ENCODE measurements at regions not wholly inside any gene's neighbourhood (a gene's known extent, or its start where the extent isn't known, plus 50 kb on each side); places are given as distances from the start of the nearest gene placed in this dataset.

DNA sequence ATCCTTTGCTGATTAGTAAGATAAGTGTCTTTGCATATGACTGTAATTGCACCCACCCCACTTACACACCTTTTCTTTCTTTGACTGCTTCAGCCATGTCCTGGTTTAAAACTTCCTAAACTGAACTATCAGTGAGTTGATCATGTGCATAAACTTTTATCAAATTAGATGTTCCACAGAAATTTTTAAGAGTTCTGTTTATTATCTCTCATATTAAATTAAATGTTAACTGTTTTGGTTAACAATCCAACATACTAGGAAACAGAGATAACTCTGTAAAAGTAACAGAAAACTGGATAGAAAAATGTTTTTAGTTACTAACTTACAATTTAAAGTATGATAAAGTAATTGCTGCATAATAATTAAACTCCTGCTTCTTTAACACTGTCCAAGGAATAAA lies 959.6 kb upstream of the LRRN3 start:
- TF ChIP-seq, protein P1, sequence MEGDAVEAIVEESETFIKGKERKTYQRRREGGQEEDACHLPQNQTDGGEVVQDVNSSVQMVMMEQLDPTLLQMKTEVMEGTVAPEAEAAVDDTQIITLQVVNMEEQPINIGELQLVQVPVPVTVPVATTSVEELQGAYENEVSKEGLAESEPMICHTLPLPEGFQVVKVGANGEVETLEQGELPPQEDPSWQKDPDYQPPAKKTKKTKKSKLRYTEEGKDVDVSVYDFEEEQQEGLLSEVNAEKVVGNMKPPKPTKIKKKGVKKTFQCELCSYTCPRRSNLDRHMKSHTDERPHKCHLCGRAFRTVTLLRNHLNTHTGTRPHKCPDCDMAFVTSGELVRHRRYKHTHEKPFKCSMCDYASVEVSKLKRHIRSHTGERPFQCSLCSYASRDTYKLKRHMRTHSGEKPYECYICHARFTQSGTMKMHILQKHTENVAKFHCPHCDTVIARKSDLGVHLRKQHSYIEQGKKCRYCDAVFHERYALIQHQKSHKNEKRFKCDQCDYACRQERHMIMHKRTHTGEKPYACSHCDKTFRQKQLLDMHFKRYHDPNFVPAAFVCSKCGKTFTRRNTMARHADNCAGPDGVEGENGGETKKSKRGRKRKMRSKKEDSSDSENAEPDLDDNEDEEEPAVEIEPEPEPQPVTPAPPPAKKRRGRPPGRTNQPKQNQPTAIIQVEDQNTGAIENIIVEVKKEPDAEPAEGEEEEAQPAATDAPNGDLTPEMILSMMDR (IDR thresholded peaks at IDR 0.05; ENCODE audit: borderline replicate concordance, insufficient read depth, low read depth, low read length) = no peak
- H3K4me3 ChIP-seq (ENCODE audit: low read depth, low read length) = no peak overlapping the region

- H3K4me3 ChIP-seq (ENCODE audit: low read depth, low read length) = no peak overlapping the region
- TF ChIP-seq, protein P1 (IDR thresholded peaks at IDR 0.05; ENCODE audit: borderline replicate concordance, insufficient read depth, low read depth, low read length) = no peak
Observed at GRCh38 chr7:110139056-110139455, 951.9 kb upstream of the LRRN3 start.

DNA sequence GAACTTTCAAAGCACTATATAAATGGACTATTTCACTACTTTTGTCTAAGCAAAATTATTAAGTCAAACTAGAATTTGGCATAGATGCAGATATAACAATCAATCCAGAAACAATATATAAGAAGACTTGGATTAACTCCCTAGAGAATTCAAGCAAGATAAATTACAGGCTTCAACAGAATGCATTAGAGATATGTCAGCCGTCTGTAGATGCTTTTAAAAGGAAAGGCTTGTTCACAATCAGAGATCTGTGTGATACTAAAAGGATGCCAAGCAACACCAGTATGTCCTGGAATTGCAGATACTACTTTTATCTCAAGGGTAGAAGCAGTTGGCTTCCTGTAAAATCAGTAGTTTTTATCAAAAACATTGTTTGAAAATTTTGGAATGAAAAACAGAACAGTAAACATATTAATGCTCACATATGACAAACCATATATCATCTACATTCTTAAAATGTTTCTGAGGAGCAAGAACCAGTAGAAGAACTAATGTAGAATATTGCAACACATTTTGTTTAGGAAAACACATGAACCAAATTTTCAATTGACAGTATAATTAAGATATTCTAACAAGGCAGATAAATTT lies 947.9 kb upstream of the LRRN3 start:
- no peak overlapping the region for H3K4me3 ChIP-seq (ENCODE audit: low read depth, low read length)
- TF ChIP-seq, protein P1 (IDR thresholded peaks at IDR 0.05; ENCODE audit: borderline replicate concordance, insufficient read depth, low read depth, low read length) = no peak

DNA sequence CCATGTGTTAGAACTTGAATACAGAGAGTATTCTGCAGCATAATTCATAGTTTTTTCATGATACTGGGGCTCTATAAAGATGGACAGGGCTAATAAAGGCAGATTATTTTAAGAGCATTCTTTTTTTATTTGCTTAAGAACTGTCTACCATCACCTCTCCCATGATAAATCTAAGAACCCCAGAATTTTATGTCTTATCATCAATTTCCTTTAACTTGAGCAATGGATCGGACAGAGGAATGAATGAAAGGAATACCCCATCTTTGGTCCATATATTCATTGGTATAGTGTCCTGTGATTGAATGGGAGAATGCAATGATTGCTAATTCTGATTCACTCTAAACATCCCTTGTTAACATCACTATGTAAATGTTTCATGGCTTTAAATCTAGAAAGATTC lies 946.3 kb upstream of the LRRN3 start:
- no peak overlapping the region for H3K4me3 ChIP-seq (ENCODE audit: low read depth, low read length)
- TF ChIP-seq, protein P1 (IDR thresholded peaks at IDR 0.05; ENCODE audit: borderline replicate concordance, insufficient read depth, low read depth, low read length) = no peak

GRCh38 chr7:110148054-110148453 lies 942.9 kb upstream of the LRRN3 start:
- no peak overlapping the region for H3K4me3 ChIP-seq (ENCODE audit: low read depth, low read length)
- TF ChIP-seq, protein P1 (IDR thresholded peaks at IDR 0.05; ENCODE audit: borderline replicate concordance, insufficient read depth, low read depth, low read length) = no peak

- no peak overlapping the region for H3K4me3 ChIP-seq (ENCODE audit: low read depth, low read length)
- TF ChIP-seq, protein P1 (IDR thresholded peaks at IDR 0.05; ENCODE audit: borderline replicate concordance, insufficient read depth, low read depth, low read length) = no peak
Observed at GRCh38 chr7:110153222-110153621, 937.7 kb upstream of the LRRN3 start.

GRCh38 chr7:110156511-110156910 lies 934.4 kb upstream of the LRRN3 start:
- TF ChIP-seq, protein P1 (IDR thresholded peaks at IDR 0.05; ENCODE audit: borderline replicate concordance, insufficient read depth, low read depth, low read length) = no peak

More at GRCh38 chr7:110156511-110156910, 934.4 kb upstream of the LRRN3 start:
- H3K4me3 ChIP-seq (ENCODE audit: low read depth, low read length) = no peak overlapping the region

All from GM12875 (cell line).